ENCODE measurements at regions not wholly inside any gene's neighbourhood (a gene's known extent, or its start where the extent isn't known, plus 50 kb on each side); places are given as distances from the start of the nearest gene placed in this dataset.
A peak's percentile ranks its signal among the peaks of the same experiment; 100 is the strongest.
"Not testable (repeated sequence)": the region's sequence is repeated elsewhere in the genome, so short reads cannot be mapped to it uniquely, and the experiment has no call there.

GRCh38 chr3:28972921-28973320 lies 307.9 kb upstream of the RBMS3 start:
- DNase-seq: no peak

GRCh38 chr3:28973609-28974008 lies 307.3 kb upstream of the RBMS3 start:
- DNase-seq: no peak

GRCh38 chr3:28978092-28978491 lies 302.8 kb upstream of the RBMS3 start:
- no peak for DNase-seq

DNA sequence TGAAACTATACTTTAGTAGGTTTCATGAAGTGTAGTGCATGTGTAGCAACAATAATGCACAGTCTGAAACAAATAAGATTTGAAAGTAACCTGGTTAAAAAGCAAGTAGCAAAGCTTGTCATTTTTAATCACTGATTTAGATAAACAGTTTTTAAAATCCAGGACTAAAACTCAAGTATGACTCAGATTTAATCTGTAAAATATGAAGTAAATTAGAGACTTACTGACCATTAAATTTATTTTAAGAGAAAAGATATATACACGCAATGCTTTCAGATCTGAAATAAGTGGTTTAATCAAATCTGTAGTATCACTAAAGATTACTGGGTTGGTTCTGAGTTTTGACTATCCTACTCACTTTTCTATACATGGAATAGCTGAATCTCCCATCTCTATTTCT lies 300.7 kb upstream of the RBMS3 start:
- no peak for DNase-seq

DNA sequence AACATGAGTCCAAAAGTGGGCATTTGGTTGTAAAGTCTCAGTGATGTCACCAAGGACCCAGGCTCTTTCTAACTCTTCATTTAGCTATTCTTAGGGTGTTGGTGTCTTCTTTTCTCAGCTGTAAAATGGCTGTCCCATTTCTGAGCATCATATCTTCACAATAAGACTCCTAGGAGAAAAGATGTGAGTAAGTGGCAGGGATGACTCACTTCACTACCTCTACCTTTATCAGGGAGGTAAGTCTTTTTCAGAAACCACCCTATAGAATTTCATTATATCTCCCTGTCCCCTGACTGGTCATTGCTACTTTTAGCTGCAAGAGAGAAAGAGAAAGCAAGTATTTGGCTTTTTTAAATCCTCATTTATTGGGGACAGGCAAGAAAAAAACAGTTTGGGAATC lies 300.2 kb upstream of the RBMS3 start:
- DNase-seq: no peak

DNA sequence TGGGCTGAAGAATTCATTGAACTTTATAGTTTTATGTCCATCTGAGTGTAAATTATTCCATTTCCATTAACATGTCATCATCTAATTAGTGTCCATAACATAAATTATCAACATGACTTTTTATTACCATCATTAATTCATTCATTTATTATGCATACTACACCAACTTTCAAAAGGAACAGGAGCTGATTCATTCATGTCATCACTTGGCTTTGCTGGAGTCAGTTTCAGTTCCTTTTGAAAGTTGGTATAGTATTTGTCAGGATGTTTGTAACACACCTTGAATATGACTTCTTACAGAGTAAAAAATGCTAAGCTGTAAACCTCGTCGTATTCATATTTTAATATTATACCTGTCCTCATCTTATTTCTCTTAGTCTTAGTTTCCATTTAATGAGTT lies 298.0 kb upstream of the RBMS3 start:
- no peak for DNase-seq

DNA sequence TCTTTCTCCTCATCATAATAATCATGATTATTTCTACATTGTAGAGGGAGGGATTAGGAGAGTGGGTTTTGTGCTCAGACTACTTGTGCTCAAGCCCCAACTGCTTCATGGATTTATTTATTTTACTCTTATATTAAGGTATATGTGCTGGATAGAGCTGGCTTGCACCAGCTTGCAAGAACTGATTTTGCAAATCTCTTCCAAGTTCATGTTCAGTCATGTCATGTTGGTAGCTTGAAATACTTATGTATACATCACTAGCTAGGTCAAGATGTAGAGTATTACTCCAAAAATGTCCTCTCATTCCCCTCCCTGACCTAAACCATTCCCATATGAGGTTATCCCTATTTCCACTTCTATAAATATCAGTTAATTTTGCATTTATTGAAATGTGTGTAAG lies 293.9 kb upstream of the RBMS3 start:
- no peak for DNase-seq

GRCh38 chr3:28989646-28990089 lies 291.2 kb upstream of the RBMS3 start:
- DNase-seq: no peak

- DNase-seq: no peak
Measured at GRCh38 chr3:28994161-28994905, 286.5 kb upstream of the RBMS3 start.

DNA sequence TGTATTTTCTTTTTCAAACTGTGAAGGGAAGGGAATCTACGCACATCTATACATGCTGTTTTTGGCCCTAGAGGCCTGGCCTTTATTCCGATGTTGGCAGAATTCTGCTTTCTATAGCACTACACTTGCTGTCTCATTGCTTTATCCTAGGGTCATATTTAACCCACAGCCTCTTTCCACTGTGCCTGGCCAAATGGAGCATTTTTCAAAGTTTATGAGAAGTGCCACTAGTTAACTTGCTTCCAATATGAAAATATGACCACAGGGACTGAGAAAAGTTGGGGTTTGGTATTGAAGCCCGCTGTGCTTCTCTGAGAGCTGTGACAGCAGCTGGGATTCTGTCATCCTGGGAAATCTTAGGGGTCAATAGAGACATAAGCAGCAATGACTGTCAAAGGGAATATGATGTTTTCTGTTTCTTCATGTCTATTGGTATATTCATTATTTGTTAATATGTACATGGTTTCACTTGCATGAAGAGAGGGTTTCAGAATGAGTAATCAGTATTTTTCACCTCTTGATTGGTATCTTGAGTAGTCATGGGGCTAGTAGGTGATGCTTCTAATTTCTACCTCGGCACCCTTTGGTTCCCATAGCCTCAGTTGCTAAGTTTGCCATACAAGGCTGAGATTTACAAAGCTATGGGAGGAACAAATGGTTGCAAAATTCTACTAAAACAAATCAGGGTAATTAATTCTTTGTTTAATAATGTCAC lies 275.8 kb upstream of the RBMS3 start:
- DNase-seq: no peak

GRCh38 chr3:29005862-29006261 lies 275.0 kb upstream of the RBMS3 start:
- no peak for DNase-seq

DNA sequence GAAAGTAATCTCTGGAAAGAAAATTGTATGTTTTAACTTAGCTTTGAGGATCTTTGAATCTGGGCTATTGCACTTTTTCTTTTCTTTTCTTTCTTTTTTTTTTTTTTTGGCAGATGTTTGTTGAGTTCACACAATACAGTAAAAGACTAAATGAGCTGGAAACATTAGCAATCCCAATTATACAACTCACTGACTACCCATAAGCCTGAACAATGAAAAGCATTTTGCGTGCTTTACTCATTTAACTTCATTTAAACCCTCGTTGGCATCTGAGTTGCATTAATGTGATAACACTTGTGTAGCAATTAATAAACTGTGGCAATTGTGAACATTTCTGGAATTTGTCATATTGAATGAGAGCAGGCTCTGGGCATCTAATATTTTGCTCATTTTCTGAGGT lies 269.4 kb upstream of the RBMS3 start:
- DNase-seq: peak in 1 of 2 experiments; percentile 21

- DNase-seq: no peak
Measured at GRCh38 chr3:29011966-29012365, 268.9 kb upstream of the RBMS3 start.

DNA sequence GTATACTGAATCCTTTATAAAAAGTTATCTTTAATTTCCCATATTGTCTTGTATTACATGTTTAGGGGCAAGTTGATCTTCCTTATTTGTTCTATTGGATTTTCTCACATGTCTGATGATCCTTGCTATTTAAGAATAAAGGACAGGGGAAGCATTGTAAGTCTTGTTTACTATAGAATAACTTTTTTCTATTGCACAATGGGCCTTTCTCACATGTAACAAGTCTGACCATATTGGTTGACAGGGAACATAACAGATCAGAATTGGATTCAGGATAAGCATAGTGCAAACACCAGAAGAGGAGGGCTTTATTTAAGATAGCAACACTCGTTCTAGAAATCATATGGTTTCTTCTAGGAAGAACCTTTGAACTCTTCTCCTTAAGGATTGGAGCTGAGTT lies 257.9 kb upstream of the RBMS3 start:
- no peak for DNase-seq

GRCh38 chr3:29026286-29026685 lies 254.6 kb upstream of the RBMS3 start:
- DNase-seq: no peak

DNA sequence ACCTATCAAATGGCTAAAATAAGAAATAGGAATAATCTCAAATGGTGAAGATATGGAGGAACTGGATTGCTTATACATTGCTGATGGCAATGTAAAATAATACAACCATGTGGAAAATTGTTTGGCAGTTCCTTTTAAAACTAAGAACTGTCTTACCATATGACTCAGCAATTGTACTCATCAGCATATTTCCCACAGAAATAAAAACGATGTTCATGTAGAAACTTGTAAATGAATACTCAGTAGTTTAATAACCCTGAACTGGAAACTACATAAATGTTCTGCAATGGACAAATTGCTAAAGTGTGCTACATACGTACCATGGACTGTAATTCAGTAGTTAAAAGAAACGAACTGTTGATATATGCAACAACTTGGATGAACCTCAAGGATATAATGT lies 253.9 kb upstream of the RBMS3 start:
- DNase-seq: no peak

DNA sequence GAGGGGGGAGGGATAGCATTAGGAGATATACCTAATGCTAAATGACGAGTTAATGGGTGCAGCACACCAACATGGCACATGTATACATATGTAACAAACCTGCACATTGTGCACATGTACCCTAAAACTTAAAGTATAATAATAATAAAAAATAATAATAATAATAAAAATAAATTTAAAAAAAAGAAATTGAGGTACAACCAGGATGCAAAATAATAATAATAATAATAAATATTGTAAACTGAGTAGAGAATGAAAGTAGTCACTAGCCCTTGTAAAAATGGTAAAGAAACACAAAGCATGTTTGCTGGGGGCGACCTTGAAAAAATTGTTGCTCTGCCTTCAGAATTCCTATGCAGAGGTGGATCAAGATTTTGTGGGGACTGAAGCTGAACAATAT lies 249.7 kb upstream of the RBMS3 start:
- not testable (repeated sequence) for DNase-seq

DNA sequence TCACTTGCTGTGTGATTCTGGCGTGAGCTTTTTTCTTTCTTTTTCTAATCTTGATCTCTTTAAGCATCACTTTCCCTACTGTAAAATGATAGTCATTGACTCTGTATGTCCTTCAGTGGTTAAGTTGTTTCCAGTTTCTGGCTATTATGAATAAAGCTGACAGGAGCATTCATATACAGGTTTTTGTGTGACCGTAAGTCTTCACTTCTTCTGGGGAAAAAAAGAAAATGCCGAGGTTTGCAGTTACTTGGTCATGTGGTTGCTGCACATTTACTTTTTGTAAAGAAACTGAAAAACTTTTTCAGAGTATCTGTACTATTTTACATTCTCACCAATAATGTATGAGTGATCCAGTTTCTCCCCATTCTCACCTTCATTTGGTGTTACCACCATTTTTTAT lies 247.4 kb upstream of the RBMS3 start:
- DNase-seq: no peak

DNA sequence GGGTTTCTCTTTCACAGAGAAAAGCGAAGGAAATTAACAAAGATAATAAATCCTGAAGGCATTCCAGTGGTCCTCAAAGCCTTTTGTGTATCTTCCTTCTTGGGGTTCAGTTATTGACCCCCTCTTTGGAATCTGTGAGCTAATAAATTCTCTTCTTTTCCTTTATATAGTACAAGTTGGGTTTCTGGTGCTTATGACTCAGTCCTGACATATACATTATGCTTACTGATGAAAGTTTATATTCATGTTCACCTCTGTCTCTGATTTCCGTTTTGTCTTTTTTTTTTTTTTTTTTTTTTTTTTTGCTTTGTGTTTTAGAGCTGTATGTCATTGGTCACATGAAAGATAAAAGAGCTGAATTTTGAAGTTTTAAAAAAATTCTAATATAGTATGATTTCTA lies 230.7 kb upstream of the RBMS3 start:
- DNase-seq: no peak

DNA sequence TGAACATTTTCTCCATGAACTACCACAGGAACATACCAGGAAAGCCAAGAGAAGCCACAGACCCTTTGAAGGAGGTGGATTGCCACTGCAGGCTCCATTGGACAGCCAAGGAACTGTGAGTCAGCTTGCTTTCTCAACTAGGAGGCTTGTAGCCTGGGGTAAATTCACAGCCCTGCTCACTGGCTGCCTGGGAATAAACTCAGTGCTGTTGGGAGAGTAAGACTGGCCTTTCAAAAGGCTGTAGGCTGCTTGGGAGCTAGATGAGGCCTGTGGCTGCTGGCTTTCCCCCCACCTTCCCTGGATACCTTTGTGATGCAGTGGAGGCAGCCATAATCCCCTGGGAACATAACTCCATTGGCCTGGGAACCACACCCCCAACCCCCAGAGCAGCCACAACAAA lies 223.5 kb upstream of the RBMS3 start:
- no peak for DNase-seq

DNA sequence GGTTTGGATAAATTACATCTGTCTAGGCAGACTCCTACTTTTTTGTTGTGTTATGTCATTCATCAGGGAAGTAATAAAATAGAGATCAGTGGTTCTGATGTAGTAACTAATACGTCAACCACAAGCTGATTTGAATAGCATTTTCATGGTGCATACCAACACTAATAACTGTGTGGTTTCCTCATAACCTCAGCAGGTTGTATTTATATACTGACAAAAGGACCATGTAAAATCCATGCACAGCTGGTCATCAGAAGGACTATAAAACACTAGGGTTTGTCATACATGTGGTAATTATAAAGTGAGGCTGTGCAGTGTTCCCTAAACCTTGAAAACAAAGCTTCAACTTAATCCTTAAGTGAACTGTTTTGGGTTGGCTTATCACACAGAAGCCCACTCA lies 216.8 kb upstream of the RBMS3 start:
- DNase-seq: peak in 1 of 2 experiments; percentile 3

GRCh38 chr3:29065211-29065785 lies 215.6 kb upstream of the RBMS3 start:
- peak; percentile 16 to 74 for DNase-seq

GRCh38 chr3:29067007-29067406 lies 213.9 kb upstream of the RBMS3 start:
- no peak for DNase-seq

DNA sequence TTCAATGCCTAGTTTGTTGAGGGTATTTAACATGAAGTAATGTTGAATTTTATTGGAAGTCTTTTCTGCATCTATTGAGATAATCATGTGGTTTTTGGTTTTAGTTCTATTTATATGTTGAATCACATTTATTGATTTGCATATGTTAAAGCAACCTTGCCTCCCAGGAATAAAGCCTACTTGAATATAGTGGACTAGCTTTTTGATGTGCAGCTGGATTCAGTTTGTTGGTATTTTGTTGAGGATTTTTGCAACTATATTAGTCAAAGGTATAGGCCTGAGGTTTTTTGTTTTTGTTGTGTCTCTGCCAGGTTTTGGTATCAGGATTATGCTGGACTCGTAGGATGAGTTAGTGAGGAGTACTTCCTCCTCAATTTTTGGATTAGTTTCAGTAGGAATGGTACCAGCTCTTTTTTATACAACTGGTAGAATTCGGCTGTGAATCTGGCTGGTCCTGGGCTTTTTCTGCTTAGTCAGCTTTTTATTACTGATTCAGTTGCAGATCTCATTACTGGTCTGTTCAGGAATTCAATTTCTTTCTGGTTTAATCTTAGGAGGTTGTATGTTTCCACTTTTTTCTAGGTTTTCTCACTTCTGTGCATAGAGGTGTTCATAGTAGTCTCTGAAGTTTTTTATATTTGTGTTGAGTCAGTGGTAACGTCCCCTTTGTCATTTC lies 209.8 kb upstream of the RBMS3 start:
- no peak for DNase-seq

All from NCI-H2081 (cell line).